Fibroblast of peridontal ligament (primary cell): ENCODE measurements at regions not wholly inside any gene's neighbourhood (a gene's known extent, or its start where the extent isn't known, plus 50 kb on each side); places are given as distances from the start of the nearest gene placed in this dataset.

Experiments used
- DNase-seq: peaks from one replicate; pipeline ENCODE4 v3.0.0-alpha.2; 2010; ENCODE audit errors: extremely low read depth

- DNase-seq: no peak
Observed at GRCh38 chr6:163923658-163924411, 509.3 kb downstream of the QKI start.

DNA sequence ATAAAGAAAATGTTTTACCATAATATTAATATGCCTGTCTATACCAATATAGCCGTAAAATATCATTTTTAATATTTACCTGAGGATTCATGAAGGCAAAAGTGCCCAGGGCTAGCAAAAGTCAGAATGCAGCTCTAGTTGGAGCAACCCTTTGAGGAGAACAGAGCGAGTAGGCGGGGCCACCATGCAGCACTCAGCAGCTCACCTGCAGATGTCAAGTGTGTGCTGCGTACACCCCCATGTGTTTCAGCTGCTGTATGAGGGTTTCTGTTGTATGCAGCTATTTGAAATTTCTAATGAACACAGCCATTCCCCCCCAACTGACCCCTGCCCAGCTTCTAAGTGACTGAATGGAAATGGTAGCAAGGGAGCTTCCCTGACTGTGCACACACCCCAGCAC lies 508.0 kb downstream of the QKI start:
- DNase-seq: no peak

DNA sequence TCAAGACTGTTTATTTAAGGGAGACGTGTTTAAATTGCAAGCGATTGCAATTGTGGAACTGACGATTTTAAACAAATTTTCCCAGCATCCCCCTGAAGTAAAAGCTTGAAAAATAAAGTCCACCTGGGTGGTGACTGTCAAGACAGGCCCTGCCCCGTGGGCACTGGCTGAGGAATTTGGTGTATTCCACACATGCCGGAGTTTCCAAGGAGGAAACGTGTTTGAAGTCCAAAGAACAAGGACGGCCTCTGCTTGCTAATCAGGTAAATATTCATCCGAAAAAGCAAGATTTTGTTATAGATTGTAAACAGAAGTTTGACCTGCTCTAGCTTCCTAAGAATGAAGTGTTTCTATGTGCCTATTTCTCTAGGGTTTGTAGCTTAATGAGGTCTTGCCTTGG lies 505.1 kb downstream of the QKI start:
- no peak for DNase-seq

DNA sequence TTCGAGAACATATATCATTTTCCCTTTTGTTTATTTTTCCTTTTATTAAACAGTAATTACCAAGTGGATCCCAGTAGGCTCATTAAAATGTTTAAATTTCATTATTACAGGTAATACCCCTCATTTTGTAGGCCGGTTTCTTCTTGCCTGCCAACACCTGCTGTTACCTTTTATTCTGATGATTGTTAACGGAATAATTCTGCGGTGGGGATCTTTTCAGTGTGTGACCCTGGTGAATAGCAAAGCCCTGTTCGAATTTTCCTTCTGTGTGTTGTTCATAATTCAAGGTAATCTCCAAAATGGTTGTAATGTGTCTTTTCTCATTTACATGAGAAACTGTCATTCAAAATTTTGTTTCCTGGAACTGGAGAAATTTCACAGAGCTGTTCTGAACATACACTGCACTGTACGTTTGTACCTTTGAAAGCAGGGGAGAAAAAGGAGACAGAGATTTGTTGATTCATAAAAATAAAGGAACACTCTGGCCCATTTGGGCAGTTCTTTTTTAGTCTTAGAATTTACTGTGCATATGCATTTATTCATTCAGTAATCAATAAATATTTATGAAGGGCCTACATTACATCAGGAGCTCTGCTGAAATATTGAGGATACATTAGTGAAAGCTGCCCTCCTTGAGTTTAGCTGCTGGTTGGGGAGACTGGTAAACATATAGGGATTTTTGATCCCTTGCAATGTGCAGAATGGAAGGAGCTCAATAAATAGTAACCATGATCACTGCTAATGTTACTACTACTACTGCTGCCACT lies 502.0 kb downstream of the QKI start:
- DNase-seq: no peak

DNA sequence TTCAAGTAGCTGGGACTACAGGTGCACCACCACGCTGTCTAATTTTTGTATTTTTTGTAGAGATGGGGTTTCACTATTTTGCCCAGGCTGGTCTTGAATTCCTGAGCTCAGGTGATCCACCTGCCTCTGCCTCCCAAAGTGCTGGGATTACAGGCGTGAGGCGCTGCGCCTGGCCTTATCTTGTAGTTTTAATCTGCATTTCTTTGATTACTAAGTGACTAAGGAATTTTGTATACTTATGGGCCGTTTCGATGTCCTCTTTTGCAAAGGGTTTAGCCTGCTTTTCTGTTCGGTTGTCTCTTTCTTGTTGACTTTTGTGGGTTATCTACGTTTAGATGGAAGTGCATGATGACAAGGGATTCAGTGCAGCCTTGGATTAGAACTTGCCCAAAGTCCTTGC lies 500.6 kb downstream of the QKI start:
- DNase-seq: no peak

- no peak for DNase-seq
Observed at GRCh38 chr6:163913045-163913444, 498.5 kb downstream of the QKI start.

- no peak for DNase-seq
Observed at GRCh38 chr6:163906006-163906710, 491.6 kb downstream of the QKI start.

- DNase-seq: no peak
Observed at GRCh38 chr6:163904186-163904585, 489.7 kb downstream of the QKI start.

DNA sequence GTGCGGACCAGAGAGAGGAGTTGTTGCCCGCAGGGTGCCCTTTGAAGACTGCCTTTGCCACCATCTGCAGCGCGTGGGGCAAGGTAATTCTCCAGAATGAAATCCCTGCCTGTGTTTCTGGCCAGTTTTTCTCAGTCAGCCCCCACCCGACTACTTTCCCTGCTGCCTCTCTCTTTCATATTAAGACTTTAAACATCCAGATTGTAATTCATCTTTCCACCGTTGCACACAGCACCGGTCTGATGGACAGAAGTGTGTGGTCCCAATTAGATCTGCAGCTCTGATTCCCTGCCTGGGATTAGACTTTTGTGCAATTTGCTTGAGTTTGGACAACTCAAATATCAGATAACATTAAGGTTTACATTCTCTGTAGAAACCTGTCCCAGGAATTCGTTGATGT lies 489.0 kb downstream of the QKI start:
- DNase-seq: no peak

- no peak for DNase-seq
Observed at GRCh38 chr6:163902993-163903392, 488.5 kb downstream of the QKI start.

DNA sequence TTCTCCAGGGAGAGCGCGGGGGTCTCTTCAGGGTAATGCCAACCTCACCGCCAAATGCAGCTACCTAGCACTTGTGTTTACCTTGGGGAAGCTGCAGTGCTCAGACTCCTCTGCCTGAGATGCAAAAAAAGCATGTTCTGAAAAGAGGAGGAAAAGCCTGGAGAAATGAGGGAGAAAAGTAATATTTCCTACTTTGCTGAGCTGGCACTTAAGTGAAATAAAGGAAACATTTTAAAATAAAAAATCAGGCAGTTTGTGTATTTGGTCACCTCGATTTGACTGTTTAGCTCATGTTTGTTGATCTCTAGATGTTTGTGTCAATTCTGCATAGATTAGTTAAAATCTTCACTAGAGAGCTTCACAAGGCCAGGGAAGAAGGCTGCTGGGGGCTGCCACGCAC lies 487.2 kb downstream of the QKI start:
- DNase-seq: no peak

DNA sequence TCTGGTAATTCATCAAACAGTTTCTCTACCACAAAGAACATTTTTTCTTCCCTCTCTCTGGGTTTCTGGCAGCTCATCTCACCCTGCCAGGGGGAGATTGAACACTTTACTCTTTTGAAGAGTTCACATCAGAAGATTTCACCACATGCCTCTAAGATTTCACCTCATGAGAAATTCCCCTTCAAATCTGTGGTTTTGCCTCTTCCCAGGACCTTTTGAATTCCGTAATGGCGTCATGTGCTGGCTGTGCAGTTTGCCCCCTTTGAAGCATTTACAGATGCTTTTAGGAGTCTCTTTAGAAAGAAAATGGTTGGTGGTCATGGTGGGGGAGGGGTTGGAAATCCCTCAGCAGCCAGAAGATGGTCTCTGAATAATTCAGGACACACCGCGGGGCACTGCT lies 486.1 kb downstream of the QKI start:
- no peak for DNase-seq

- no peak for DNase-seq
Observed at GRCh38 chr6:163897669-163898068, 483.2 kb downstream of the QKI start.

DNA sequence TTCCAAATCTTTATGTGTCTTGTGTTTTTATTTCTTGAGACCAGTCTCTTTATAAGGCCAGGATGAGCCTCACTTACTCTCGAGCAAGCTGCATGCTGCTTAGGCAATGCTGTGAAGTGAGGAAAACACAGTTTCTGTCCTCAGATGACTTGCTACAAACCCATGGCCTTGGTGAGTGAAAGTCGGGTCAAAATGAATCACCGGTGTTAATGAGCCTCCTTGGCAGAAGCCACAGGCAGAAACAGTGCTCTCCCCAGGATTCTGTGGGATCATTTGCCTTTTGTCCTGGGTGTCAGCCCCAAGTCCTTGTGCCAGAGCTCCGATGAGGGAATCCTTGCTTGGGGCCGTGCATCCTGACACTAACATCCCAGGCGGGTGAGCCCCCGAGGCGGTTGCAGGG lies 482.5 kb downstream of the QKI start:
- no peak for DNase-seq

GRCh38 chr6:163895162-163895561 lies 480.6 kb downstream of the QKI start:
- DNase-seq: no peak

DNA sequence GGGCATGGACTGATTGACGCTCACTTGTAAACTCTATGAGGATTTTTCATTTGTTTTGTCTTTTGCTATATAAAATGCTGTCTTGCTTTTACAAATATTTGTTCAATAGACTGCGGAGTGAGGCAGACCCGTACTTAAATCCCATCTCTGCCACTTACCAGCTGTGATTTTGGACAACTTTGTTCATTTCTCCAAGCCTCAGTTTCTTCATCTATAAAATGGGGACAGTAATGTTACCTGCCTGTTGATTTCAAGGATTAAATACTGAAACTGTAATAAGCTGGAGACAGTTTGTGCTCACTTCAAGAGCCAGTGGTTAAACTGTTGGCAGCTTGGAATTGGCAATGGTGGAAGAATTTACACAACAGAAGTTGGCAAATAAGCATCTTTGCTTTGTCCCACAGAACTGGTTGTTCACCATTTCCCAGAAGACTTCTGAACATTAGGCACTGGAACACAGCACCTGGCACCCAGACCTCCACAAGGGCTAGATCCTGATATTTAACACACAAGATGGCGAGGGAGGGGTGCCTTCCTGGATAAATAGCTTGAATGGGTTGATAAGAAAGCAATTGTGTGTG lies 479.2 kb downstream of the QKI start:
- no peak for DNase-seq

- DNase-seq: no peak
Observed at GRCh38 chr6:163892824-163893561, 478.5 kb downstream of the QKI start.

- no peak for DNase-seq
Observed at GRCh38 chr6:163889904-163890514, 475.5 kb downstream of the QKI start.

GRCh38 chr6:163888030-163888819 lies 473.7 kb downstream of the QKI start:
- no peak for DNase-seq

GRCh38 chr6:163886428-163886827 lies 471.9 kb downstream of the QKI start:
- no peak for DNase-seq
